ENCODE measurements at regions not wholly inside any gene's neighbourhood (a gene's known extent, or its start where the extent isn't known, plus 50 kb on each side); places are given as distances from the start of the nearest gene placed in this dataset.

GRCh38 chr1:221824909-221825308, 83.0 kb upstream of the DUSP10 start:
- intact Hi-C loops (cut with DNase I): no loop called here
- H3K27ac ChIP-seq (ENCODE audit: low read length): no peak overlapping the region
- H3K9me3 ChIP-seq (ENCODE audit: control insufficient read depth, low read length): no peaks in the 10 kb centered on the region
- whole genome bisulfite sequencing: 88% methylated on average over 1 of the region's 1 CpG
- H3K27me3 ChIP-seq (ENCODE audit: control insufficient read depth, insufficient read depth): no peaks in the 10 kb centered on the region
- H3K4me1 ChIP-seq (ENCODE audit: control insufficient read depth, insufficient read depth, low read length): peaks cover 3% of the 10 kb centered on the region
- DNase-seq: no peak
- ATAC-seq: no peak
- H3K4me3 ChIP-seq (ENCODE audit: low read length): no peak overlapping the region

- peaks cover 3% of the 10 kb centered on the region for H3K4me1 ChIP-seq (ENCODE audit: control insufficient read depth, insufficient read depth, low read length)
- ATAC-seq (no peak), DNase-seq (no peak)
- H3K27ac ChIP-seq (ENCODE audit: low read length): no peak overlapping the region
- H3K4me3 ChIP-seq (ENCODE audit: low read length): no peak overlapping the region
- intact Hi-C loops (cut with DNase I): no loop called here
- H3K27me3 ChIP-seq (ENCODE audit: control insufficient read depth, insufficient read depth): no peaks in the 10 kb centered on the region
- no peaks in the 10 kb centered on the region for H3K9me3 ChIP-seq (ENCODE audit: control insufficient read depth, low read length)
- 90% methylated on average over 2 of the region's 2 CpGs for WGBS
Observed at GRCh38 chr1:221824025-221824424, 82.1 kb upstream of the DUSP10 start.

GRCh38 chr1:221823561-221823960, 81.7 kb upstream of the DUSP10 start:
- peaks cover 3% of the 10 kb centered on the region for H3K4me1 ChIP-seq (ENCODE audit: control insufficient read depth, insufficient read depth, low read length)
- H3K27ac ChIP-seq (ENCODE audit: low read length): no peak overlapping the region
- no peaks in the 10 kb centered on the region for H3K27me3 ChIP-seq (ENCODE audit: control insufficient read depth, insufficient read depth)
- intact Hi-C loops (cut with DNase I): no loop called here
- 86% methylated on average over 1 of the region's 1 CpG for WGBS
- ATAC-seq (no peak), DNase-seq (no peak)
- no peak overlapping the region for H3K4me3 ChIP-seq (ENCODE audit: low read length)
- no peaks in the 10 kb centered on the region for H3K9me3 ChIP-seq (ENCODE audit: control insufficient read depth, low read length)

- no peak overlapping the region for H3K4me3 ChIP-seq (ENCODE audit: low read length)
- intact Hi-C loops (cut with DNase I): no loop called here
Observed at GRCh38 chr1:221823149-221823548, 81.3 kb upstream of the DUSP10 start.

GRCh38 chr1:221822591-221822990, 80.7 kb upstream of the DUSP10 start:
- Histone ChIP-seq H3K27me3 (ENCODE audit: control insufficient read depth, insufficient read depth) (no peaks in the 10 kb centered on the region), H3K4me1 (ENCODE audit: control insufficient read depth, insufficient read depth, low read length) (peaks cover 3% of the 10 kb centered on the region), H3K9me3 (ENCODE audit: control insufficient read depth, low read length) (no peaks in the 10 kb centered on the region), H3K4me3 (ENCODE audit: low read length) (no peak overlapping the region), H3K27ac (ENCODE audit: low read length) (no peak overlapping the region)
- intact Hi-C loops (cut with DNase I): no loop called here
- no peak for DNase-seq
- 63% methylated on average over 3 of the region's 3 CpGs for WGBS
- ATAC-seq: no peak

More at GRCh38 chr1:221823149-221823548, 81.3 kb upstream of the DUSP10 start:
- DNase-seq: no peak
- no peak for ATAC-seq
- Histone ChIP-seq H3K27ac (ENCODE audit: low read length) (no peak overlapping the region), H3K4me1 (ENCODE audit: control insufficient read depth, insufficient read depth, low read length) (peaks cover 3% of the 10 kb centered on the region), H3K9me3 (ENCODE audit: control insufficient read depth, low read length) (no peaks in the 10 kb centered on the region), H3K27me3 (ENCODE audit: control insufficient read depth, insufficient read depth) (no peaks in the 10 kb centered on the region)
- 82% methylated on average over 4 of the region's 4 CpGs for WGBS

GRCh38 chr1:221816899-221817298, 75.0 kb upstream of the DUSP10 start:
- intact Hi-C loops (cut with DNase I): no loop called here
- no peaks in the 10 kb centered on the region for H3K27me3 ChIP-seq (ENCODE audit: control insufficient read depth, insufficient read depth)
- WGBS: 61% methylated on average over 3 of the region's 3 CpGs
- H3K27ac ChIP-seq (ENCODE audit: low read length): no peak overlapping the region
- no peak overlapping the region for H3K4me3 ChIP-seq (ENCODE audit: low read length)
- H3K9me3 ChIP-seq (ENCODE audit: control insufficient read depth, low read length): no peaks in the 10 kb centered on the region
- H3K4me1 ChIP-seq (ENCODE audit: control insufficient read depth, insufficient read depth, low read length): no peaks in the 10 kb centered on the region
- ATAC-seq: no peak
- no peak for DNase-seq

- WGBS: 72% methylated on average over 1 of the region's 1 CpG
- no peaks in the 10 kb centered on the region for H3K4me1 ChIP-seq (ENCODE audit: control insufficient read depth, insufficient read depth, low read length)
- H3K27ac ChIP-seq (ENCODE audit: low read length): no peak overlapping the region
- no peaks in the 10 kb centered on the region for H3K27me3 ChIP-seq (ENCODE audit: control insufficient read depth, insufficient read depth)
- ATAC-seq: no peak
- intact Hi-C loops (cut with DNase I): no loop called here
- no peaks in the 10 kb centered on the region for H3K9me3 ChIP-seq (ENCODE audit: control insufficient read depth, low read length)
- no peak overlapping the region for H3K4me3 ChIP-seq (ENCODE audit: low read length)
- DNase-seq: no peak
Observed at GRCh38 chr1:221815660-221816059, 73.8 kb upstream of the DUSP10 start.

GRCh38 chr1:221813887-221814286, 72.0 kb upstream of the DUSP10 start:
- H3K27ac ChIP-seq (ENCODE audit: low read length): no peak overlapping the region
- WGBS: 64% methylated on average over 1 of the region's 1 CpG
- no peaks in the 10 kb centered on the region for H3K4me1 ChIP-seq (ENCODE audit: control insufficient read depth, insufficient read depth, low read length)
- no peaks in the 10 kb centered on the region for H3K27me3 ChIP-seq (ENCODE audit: control insufficient read depth, insufficient read depth)
- intact Hi-C loops (cut with DNase I): no loop called here
- H3K4me3 ChIP-seq (ENCODE audit: low read length): no peak overlapping the region
- no peaks in the 10 kb centered on the region for H3K9me3 ChIP-seq (ENCODE audit: control insufficient read depth, low read length)
- ATAC-seq: no peak
- no peak for DNase-seq

- 69% methylated on average over 8 of the region's 8 CpGs for WGBS
- Histone ChIP-seq H3K27me3 (ENCODE audit: control insufficient read depth, insufficient read depth) (no peaks in the 10 kb centered on the region), H3K4me1 (ENCODE audit: control insufficient read depth, insufficient read depth, low read length) (no peaks in the 10 kb centered on the region), H3K27ac (ENCODE audit: low read length) (no peak overlapping the region), H3K4me3 (ENCODE audit: low read length) (no peak overlapping the region), H3K9me3 (ENCODE audit: control insufficient read depth, low read length) (no peaks in the 10 kb centered on the region)
- no peak for DNase-seq
- intact Hi-C loops (cut with DNase I): no loop called here
- no peak for ATAC-seq
Observed at GRCh38 chr1:221812905-221813597, 71.2 kb upstream of the DUSP10 start.

GRCh38 chr1:221812088-221812752, 70.3 kb upstream of the DUSP10 start:
- H3K27me3 ChIP-seq (ENCODE audit: control insufficient read depth, insufficient read depth): no peaks in the 10 kb centered on the region
- H3K4me3 ChIP-seq (ENCODE audit: low read length): no peak overlapping the region
- H3K9me3 ChIP-seq (ENCODE audit: control insufficient read depth, low read length): no peaks in the 10 kb centered on the region
- DNase-seq (no peak), ATAC-seq (no peak)
- WGBS: 93% methylated on average over 2 of the region's 2 CpGs
- H3K4me1 ChIP-seq (ENCODE audit: control insufficient read depth, insufficient read depth, low read length): no peaks in the 10 kb centered on the region
- no peak overlapping the region for H3K27ac ChIP-seq (ENCODE audit: low read length)
- intact Hi-C loops (cut with DNase I): no loop called here

GRCh38 chr1:221810406-221810805, 68.5 kb upstream of the DUSP10 start:
- intact Hi-C loops (cut with DNase I): no loop called here
- no peak for ATAC-seq
- Histone ChIP-seq H3K4me1 (ENCODE audit: control insufficient read depth, insufficient read depth, low read length) (no peaks in the 10 kb centered on the region), H3K4me3 (ENCODE audit: low read length) (no peak overlapping the region), H3K9me3 (ENCODE audit: control insufficient read depth, low read length) (no peaks in the 10 kb centered on the region), H3K27me3 (ENCODE audit: control insufficient read depth, insufficient read depth) (no peaks in the 10 kb centered on the region), H3K27ac (ENCODE audit: low read length) (no peak overlapping the region)
- no peak for DNase-seq
- WGBS: 82% methylated on average over 2 of the region's 2 CpGs
